Gastroesophageal sphincter (tissue), 3 donors: ENCODE measurements at regions not wholly inside any gene's neighbourhood (a gene's known extent, or its start where the extent isn't known, plus 50 kb on each side); places are given as distances from the start of the nearest gene placed in this dataset.

Source experiments
- EP300 ChIP-seq: sonication (generic); formaldehyde crosslinking; IDR thresholded peaks from one replicate; pipeline ENCODE4 v1.6.1; 2017; ENCODE audit warnings: antibody characterized with exemption, mild to moderate bottlenecking
- POLR2A ChIP-seq, 2 donors: fragments of 450-650 bp; IDR thresholded peaks; one replicate each; pipeline ENCODE4 v1.6.1; 2017; ENCODE audit warnings: antibody characterized with exemption in 2 of 2, mild to moderate bottlenecking in 2 of 2, moderate library complexity in 1 of 2
- POLR2AphosphoS5 ChIP-seq: sonication (generic); formaldehyde crosslinking; IDR thresholded peaks from one replicate; pipeline ENCODE4 v1.6.1; 2017; ENCODE audit warnings: antibody characterized with exemption
- TF ChIP-seq, protein P1 (sequence below), 4 experiments: fragments of 200-600 bp in 2 of 4; fragments of 450-650 bp in 2 of 4; sonication (generic) in 1 of 4; IDR thresholded peaks; one replicate each; pipeline ENCODE4 v1.5.1; 2017 to 2019; ENCODE audit warnings: antibody characterized with exemption in 4 of 4, mild to moderate bottlenecking in 2 of 4, moderate library complexity in 2 of 4

DNA sequence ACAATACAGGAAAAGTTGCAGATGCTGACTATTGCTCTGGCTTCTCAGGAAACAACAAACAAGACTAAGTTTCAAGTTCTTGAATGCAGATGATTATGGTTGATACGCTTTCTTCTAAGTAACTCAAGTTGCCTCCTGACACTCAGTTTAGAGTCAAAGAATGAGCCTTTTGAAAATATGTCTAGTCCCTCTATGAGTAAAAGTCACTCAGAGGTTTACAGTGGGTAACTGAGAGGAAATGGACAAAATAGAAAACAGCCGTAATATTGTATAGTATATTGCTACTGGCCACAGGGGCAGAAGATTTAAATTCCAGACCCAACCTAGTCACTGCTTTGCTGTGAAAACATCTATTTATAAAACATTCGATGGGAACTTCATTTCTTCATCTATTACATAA lies 280.0 kb upstream of the ID4 start:
- TF ChIP-seq, protein P1, sequence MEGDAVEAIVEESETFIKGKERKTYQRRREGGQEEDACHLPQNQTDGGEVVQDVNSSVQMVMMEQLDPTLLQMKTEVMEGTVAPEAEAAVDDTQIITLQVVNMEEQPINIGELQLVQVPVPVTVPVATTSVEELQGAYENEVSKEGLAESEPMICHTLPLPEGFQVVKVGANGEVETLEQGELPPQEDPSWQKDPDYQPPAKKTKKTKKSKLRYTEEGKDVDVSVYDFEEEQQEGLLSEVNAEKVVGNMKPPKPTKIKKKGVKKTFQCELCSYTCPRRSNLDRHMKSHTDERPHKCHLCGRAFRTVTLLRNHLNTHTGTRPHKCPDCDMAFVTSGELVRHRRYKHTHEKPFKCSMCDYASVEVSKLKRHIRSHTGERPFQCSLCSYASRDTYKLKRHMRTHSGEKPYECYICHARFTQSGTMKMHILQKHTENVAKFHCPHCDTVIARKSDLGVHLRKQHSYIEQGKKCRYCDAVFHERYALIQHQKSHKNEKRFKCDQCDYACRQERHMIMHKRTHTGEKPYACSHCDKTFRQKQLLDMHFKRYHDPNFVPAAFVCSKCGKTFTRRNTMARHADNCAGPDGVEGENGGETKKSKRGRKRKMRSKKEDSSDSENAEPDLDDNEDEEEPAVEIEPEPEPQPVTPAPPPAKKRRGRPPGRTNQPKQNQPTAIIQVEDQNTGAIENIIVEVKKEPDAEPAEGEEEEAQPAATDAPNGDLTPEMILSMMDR (IDR thresholded peaks at IDR 0.05): no peak
- TF ChIP-seq POLR2AphosphoS5: no peak
- no peak for TF ChIP-seq EP300
- no peak for TF ChIP-seq POLR2A (IDR thresholded peaks at IDR 0.05)
